ENCODE measurements at regions not wholly inside any gene's neighbourhood (a gene's known extent, or its start where the extent isn't known, plus 50 kb on each side); places are given as distances from the start of the nearest gene placed in this dataset.

- DNase-seq (ENCODE audit: low spot score): no peak
Observed at GRCh38 chr12:90399357-90399756, 555.6 kb downstream of the CCER1 start.

- DNase-seq (ENCODE audit: low spot score): no peak
Observed at GRCh38 chr12:90398285-90398836, 556.6 kb downstream of the CCER1 start.

GRCh38 chr12:90396556-90396955, 558.4 kb downstream of the CCER1 start:
- no peak for DNase-seq (ENCODE audit: low spot score)

GRCh38 chr12:90393652-90394051, 561.3 kb downstream of the CCER1 start:
- no peak for DNase-seq (ENCODE audit: low spot score)

- no peak for DNase-seq (ENCODE audit: low spot score)
Observed at GRCh38 chr12:90393089-90393488, 561.9 kb downstream of the CCER1 start.

- no peak for DNase-seq (ENCODE audit: low spot score)
Observed at GRCh38 chr12:90390947-90391346, 564.0 kb downstream of the CCER1 start.

GRCh38 chr12:90368081-90368480, 586.9 kb downstream of the CCER1 start:
- no peak for DNase-seq (ENCODE audit: low spot score)

GRCh38 chr12:90366286-90366685, 588.7 kb downstream of the CCER1 start:
- DNase-seq (ENCODE audit: low spot score): peak; percentile 64

GRCh38 chr12:90360300-90360699, 594.7 kb downstream of the CCER1 start:
- DNase-seq (ENCODE audit: low spot score): no peak

GRCh38 chr12:90355711-90356355, 599.1 kb downstream of the CCER1 start:
- DNase-seq (ENCODE audit: low spot score): no peak

- DNase-seq (ENCODE audit: low spot score): no peak
Observed at GRCh38 chr12:90343966-90344365, 611.0 kb downstream of the CCER1 start.

- DNase-seq (ENCODE audit: low spot score): no peak
Observed at GRCh38 chr12:90342081-90342480, 612.9 kb downstream of the CCER1 start.

GRCh38 chr12:90339837-90340236, 615.1 kb downstream of the CCER1 start:
- DNase-seq (ENCODE audit: low spot score): no peak

- DNase-seq (ENCODE audit: low spot score): no peak
Observed at GRCh38 chr12:90338365-90338764, 616.6 kb downstream of the CCER1 start.

GRCh38 chr12:90337018-90337417, 618.0 kb downstream of the CCER1 start:
- DNase-seq (ENCODE audit: low spot score): no peak

- no peak for DNase-seq (ENCODE audit: low spot score)
Observed at GRCh38 chr12:90335566-90335965, 619.4 kb downstream of the CCER1 start.

GRCh38 chr12:90333939-90334338, 621.0 kb downstream of the CCER1 start:
- DNase-seq (ENCODE audit: low spot score): no peak

- no peak for DNase-seq (ENCODE audit: low spot score)
Observed at GRCh38 chr12:90333424-90333823, 621.6 kb downstream of the CCER1 start.

- DNase-seq (ENCODE audit: low spot score): no peak
Observed at GRCh38 chr12:90331821-90332220, 623.2 kb downstream of the CCER1 start.

GRCh38 chr12:90331262-90331661, 622.6 kb upstream of the ATP2B1 start:
- no peak for DNase-seq (ENCODE audit: low spot score)

- DNase-seq (ENCODE audit: low spot score): no peak
Observed at GRCh38 chr12:90327793-90328743, 619.4 kb upstream of the ATP2B1 start.

- no peak for DNase-seq (ENCODE audit: low spot score)
Observed at GRCh38 chr12:90323217-90323616, 614.6 kb upstream of the ATP2B1 start.

- no peak for DNase-seq (ENCODE audit: low spot score)
Observed at GRCh38 chr12:90322006-90322405, 613.4 kb upstream of the ATP2B1 start.
